IMR-90 (cell line): ENCODE measurements at regions not wholly inside any gene's neighbourhood (a gene's known extent, or its start where the extent isn't known, plus 50 kb on each side); places are given as distances from the start of the nearest gene placed in this dataset.

ENCODE experiments used
- BHLHE40 ChIP-seq: fragments of 150-350 bp; IDR thresholded peaks from 2 replicates; pipeline ENCODE4 v1.6.1; 2016; ENCODE audit warnings: mild to moderate bottlenecking, low read depth, low read length
- CEBPB ChIP-seq: IDR thresholded peaks from 2 replicates; pipeline ENCODE4 v1.6.1; 2012; ENCODE audit warnings: low read depth, low read length, improper control_type of control experiment
- ELK1 ChIP-seq: fragments of 150-350 bp; IDR thresholded peaks from 2 replicates; pipeline ENCODE4 v1.6.1; 2016; ENCODE audit warnings: low read depth, mild to moderate bottlenecking, low read length, moderate library complexity, borderline replicate concordance
- MAFK ChIP-seq: IDR thresholded peaks from 2 replicates; pipeline ENCODE4 v1.6.1; 2012; ENCODE audit warnings: low read depth, low read length, improper control_type of control experiment
- MAZ ChIP-seq: IDR thresholded peaks from 2 replicates; pipeline ENCODE4 v1.6.1; 2012; ENCODE audit warnings: low read depth, mild to moderate bottlenecking, low read length, improper control_type of control experiment, moderate library complexity, borderline replicate concordance
- POLR2A ChIP-seq: IDR thresholded peaks from 2 replicates; pipeline ENCODE4 v1.6.1; 2012; ENCODE audit warnings: mild to moderate bottlenecking, low read depth, low read length
- RAD21 ChIP-seq: IDR thresholded peaks from 2 replicates; pipeline ENCODE4 v1.6.1; 2012; ENCODE audit warnings: low read length, improper control_type of control experiment
- RCOR1 ChIP-seq: IDR thresholded peaks from 2 replicates; pipeline ENCODE4 v1.6.1; 2012; ENCODE audit warnings: mild to moderate bottlenecking, low read length, improper control_type of control experiment; ENCODE audit not compliant: insufficient replicate concordance
- SMC3 ChIP-seq: fragments of 150-350 bp; IDR thresholded peaks from 2 replicates; pipeline ENCODE4 v1.6.1; 2016; ENCODE audit warnings: low read depth, mild to moderate bottlenecking, antibody characterized with exemption, low read length, moderate library complexity
- USF2 ChIP-seq: fragments of 150-350 bp; IDR thresholded peaks from 2 replicates; pipeline ENCODE4 v1.6.1; 2017; ENCODE audit warnings: mild to moderate bottlenecking, antibody characterized with exemption, low read length, low read depth
- TF ChIP-seq, protein P1 (sequence below): conservative IDR thresholded peaks from 2 replicates; pipeline ENCODE4 v1.5.1; 2012; ENCODE audit warnings: mild to moderate bottlenecking, low read depth, low read length, improper control_type of control experiment

DNA sequence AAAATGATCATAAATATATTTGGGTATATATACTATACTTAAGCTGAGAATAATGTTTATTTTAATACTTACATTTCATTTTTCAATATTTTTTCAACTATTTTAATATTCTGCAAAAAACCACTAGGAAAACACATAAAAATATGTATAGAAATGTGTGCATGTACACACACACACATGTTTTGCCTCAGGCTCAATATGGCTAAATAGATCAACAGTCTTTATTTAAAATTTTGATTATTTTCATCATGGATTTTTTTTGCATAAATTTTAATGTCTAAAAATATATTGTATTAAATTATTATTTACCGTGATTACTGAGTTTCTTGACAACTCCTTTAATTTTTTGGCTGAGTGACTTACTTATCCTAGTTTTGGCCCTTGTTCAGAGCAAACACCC is 846.5 kb downstream of the DHX35 start:
- TF ChIP-seq, protein P1, sequence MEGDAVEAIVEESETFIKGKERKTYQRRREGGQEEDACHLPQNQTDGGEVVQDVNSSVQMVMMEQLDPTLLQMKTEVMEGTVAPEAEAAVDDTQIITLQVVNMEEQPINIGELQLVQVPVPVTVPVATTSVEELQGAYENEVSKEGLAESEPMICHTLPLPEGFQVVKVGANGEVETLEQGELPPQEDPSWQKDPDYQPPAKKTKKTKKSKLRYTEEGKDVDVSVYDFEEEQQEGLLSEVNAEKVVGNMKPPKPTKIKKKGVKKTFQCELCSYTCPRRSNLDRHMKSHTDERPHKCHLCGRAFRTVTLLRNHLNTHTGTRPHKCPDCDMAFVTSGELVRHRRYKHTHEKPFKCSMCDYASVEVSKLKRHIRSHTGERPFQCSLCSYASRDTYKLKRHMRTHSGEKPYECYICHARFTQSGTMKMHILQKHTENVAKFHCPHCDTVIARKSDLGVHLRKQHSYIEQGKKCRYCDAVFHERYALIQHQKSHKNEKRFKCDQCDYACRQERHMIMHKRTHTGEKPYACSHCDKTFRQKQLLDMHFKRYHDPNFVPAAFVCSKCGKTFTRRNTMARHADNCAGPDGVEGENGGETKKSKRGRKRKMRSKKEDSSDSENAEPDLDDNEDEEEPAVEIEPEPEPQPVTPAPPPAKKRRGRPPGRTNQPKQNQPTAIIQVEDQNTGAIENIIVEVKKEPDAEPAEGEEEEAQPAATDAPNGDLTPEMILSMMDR: no peak
- TF ChIP-seq POLR2A (no peak), USF2 (no peak), BHLHE40 (no peak), RCOR1 (no peak), SMC3 (no peak), ELK1 (no peak), MAFK (no peak), RAD21 (no peak), CEBPB (no peak), MAZ (no peak)
